ENCODE measurements at regions not wholly inside any gene's neighbourhood (a gene's known extent, or its start where the extent isn't known, plus 50 kb on each side); places are given as distances from the start of the nearest gene placed in this dataset.
A peak's percentile ranks its signal among the peaks of the same experiment; 100 is the strongest.

GRCh38 chr22:49136041-49136815, 691.4 kb downstream of the BRD1 start:
- Histone ChIP-seq H3K27ac (ENCODE audit: low read depth, low read length) (no peak overlapping the region), H3K27me3 (ENCODE audit: control insufficient read depth in 5 of 5, insufficient read depth in 4 of 5, low read length in 5 of 5) (peaks cover 20 to 39% (median 28%) of the 10 kb centered on the region in 5 donors), H3K9me3 (ENCODE audit: control insufficient read depth in 5 of 5, low read length in 5 of 5) (no peaks in the 10 kb centered on the region), H3K4me1 (ENCODE audit: control insufficient read depth in 5 of 5, insufficient read depth in 5 of 5, low read length in 5 of 5) (no peaks in the 10 kb centered on the region), H3K9ac (ENCODE audit: low read length in 5 of 5) (no peak overlapping the region), H3K36me3 (ENCODE audit: control insufficient read depth in 5 of 5, insufficient read depth in 5 of 5, low read length in 5 of 5) (no peaks in the 10 kb centered on the region), H3K4me3 (ENCODE audit: low read depth in 1 of 5, low read length in 5 of 5) (no peak overlapping the region)

- H3K9me3 ChIP-seq (ENCODE audit: control insufficient read depth in 5 of 5, low read length in 5 of 5) = no peaks in the 10 kb centered on the region
- peaks cover 9 to 28% (median 18%) of the 10 kb centered on the region in 5 donors for H3K27me3 ChIP-seq (ENCODE audit: control insufficient read depth in 5 of 5, insufficient read depth in 4 of 5, low read length in 5 of 5)
- H3K9ac ChIP-seq (ENCODE audit: low read length in 5 of 5) = no peak overlapping the region
- H3K36me3 ChIP-seq (ENCODE audit: control insufficient read depth in 5 of 5, insufficient read depth in 5 of 5, low read length in 5 of 5) = no peaks in the 10 kb centered on the region
- no peak overlapping the region for H3K4me3 ChIP-seq (ENCODE audit: low read depth in 1 of 5, low read length in 5 of 5)
- no peaks in the 10 kb centered on the region for H3K4me1 ChIP-seq (ENCODE audit: control insufficient read depth in 5 of 5, insufficient read depth in 5 of 5, low read length in 5 of 5)
- H3K27ac ChIP-seq (ENCODE audit: low read depth, low read length) = no peak overlapping the region
These were observed 693.6 kb downstream of the BRD1 start for GRCh38 chr22:49134076-49134475.

GRCh38 chr22:49133541-49133940, 694.1 kb downstream of the BRD1 start:
- H3K4me1 ChIP-seq (ENCODE audit: control insufficient read depth in 5 of 5, insufficient read depth in 5 of 5, low read length in 5 of 5) = no peaks in the 10 kb centered on the region
- H3K9me3 ChIP-seq (ENCODE audit: control insufficient read depth in 5 of 5, low read length in 5 of 5) = no peaks in the 10 kb centered on the region
- no peak overlapping the region for H3K9ac ChIP-seq (ENCODE audit: low read length in 5 of 5)
- H3K27me3 ChIP-seq (ENCODE audit: control insufficient read depth in 5 of 5, insufficient read depth in 4 of 5, low read length in 5 of 5) = peaks cover 9 to 28% (median 16%) of the 10 kb centered on the region in 5 donors
- no peak overlapping the region for H3K27ac ChIP-seq (ENCODE audit: low read depth, low read length)
- H3K4me3 ChIP-seq (ENCODE audit: low read depth in 1 of 5, low read length in 5 of 5) = no peak overlapping the region
- H3K36me3 ChIP-seq (ENCODE audit: control insufficient read depth in 5 of 5, insufficient read depth in 5 of 5, low read length in 5 of 5) = no peaks in the 10 kb centered on the region

- peaks cover 8 to 25% (median 16%) of the 10 kb centered on the region in 5 donors for H3K27me3 ChIP-seq (ENCODE audit: control insufficient read depth in 5 of 5, insufficient read depth in 4 of 5, low read length in 5 of 5)
- no peaks in the 10 kb centered on the region for H3K9me3 ChIP-seq (ENCODE audit: control insufficient read depth in 5 of 5, low read length in 5 of 5)
- no peaks in the 10 kb centered on the region for H3K36me3 ChIP-seq (ENCODE audit: control insufficient read depth in 5 of 5, insufficient read depth in 5 of 5, low read length in 5 of 5)
- no peak overlapping the region for H3K4me3 ChIP-seq (ENCODE audit: low read depth in 1 of 5, low read length in 5 of 5)
- no peaks in the 10 kb centered on the region for H3K4me1 ChIP-seq (ENCODE audit: control insufficient read depth in 5 of 5, insufficient read depth in 5 of 5, low read length in 5 of 5)
- H3K27ac ChIP-seq (ENCODE audit: low read depth, low read length) = no peak overlapping the region
- no peak overlapping the region for H3K9ac ChIP-seq (ENCODE audit: low read length in 5 of 5)
These were observed 695.7 kb downstream of the BRD1 start for GRCh38 chr22:49132009-49132408.

- H3K27ac ChIP-seq (ENCODE audit: low read depth, low read length) = no peak overlapping the region
- H3K36me3 ChIP-seq (ENCODE audit: control insufficient read depth in 5 of 5, insufficient read depth in 5 of 5, low read length in 5 of 5) = no peaks in the 10 kb centered on the region
- peaks cover 4 to 13% (median 11%) of the 10 kb centered on the region in 5 donors for H3K27me3 ChIP-seq (ENCODE audit: control insufficient read depth in 5 of 5, insufficient read depth in 4 of 5, low read length in 5 of 5)
- H3K4me1 ChIP-seq (ENCODE audit: control insufficient read depth in 5 of 5, insufficient read depth in 5 of 5, low read length in 5 of 5) = peaks cover 0 to 7% (median 2%) of the 10 kb centered on the region in 5 donors
- H3K4me3 ChIP-seq (ENCODE audit: low read depth in 1 of 5, low read length in 5 of 5) = no peak overlapping the region
- H3K9me3 ChIP-seq (ENCODE audit: control insufficient read depth in 5 of 5, low read length in 5 of 5) = no peaks in the 10 kb centered on the region
- H3K9ac ChIP-seq (ENCODE audit: low read length in 5 of 5) = no peak overlapping the region
These were observed 697.9 kb downstream of the BRD1 start for GRCh38 chr22:49129736-49130135.

GRCh38 chr22:49128874-49129273, 698.8 kb downstream of the BRD1 start:
- Histone ChIP-seq H3K27me3 (ENCODE audit: control insufficient read depth in 5 of 5, insufficient read depth in 4 of 5, low read length in 5 of 5) (peaks cover 4 to 12% (median 11%) of the 10 kb centered on the region in 5 donors), H3K4me1 (ENCODE audit: control insufficient read depth in 5 of 5, insufficient read depth in 5 of 5, low read length in 5 of 5) (peaks cover 0 to 8% (median 5%) of the 10 kb centered on the region in 5 donors), H3K4me3 (ENCODE audit: low read depth in 1 of 5, low read length in 5 of 5) (no peak overlapping the region), H3K27ac (ENCODE audit: low read depth, low read length) (no peak overlapping the region), H3K9me3 (ENCODE audit: control insufficient read depth in 5 of 5, low read length in 5 of 5) (no peaks in the 10 kb centered on the region), H3K9ac (ENCODE audit: low read length in 5 of 5) (no peak overlapping the region), H3K36me3 (ENCODE audit: control insufficient read depth in 5 of 5, insufficient read depth in 5 of 5, low read length in 5 of 5) (no peaks in the 10 kb centered on the region)

GRCh38 chr22:49124608-49125007, 703.1 kb downstream of the BRD1 start:
- H3K4me3 ChIP-seq (ENCODE audit: low read depth in 1 of 5, low read length in 5 of 5) = no peak overlapping the region
- H3K9me3 ChIP-seq (ENCODE audit: control insufficient read depth in 5 of 5, low read length in 5 of 5) = no peaks in the 10 kb centered on the region
- peaks cover 2 to 25% (median 24%) of the 10 kb centered on the region in 5 donors for H3K4me1 ChIP-seq (ENCODE audit: control insufficient read depth in 5 of 5, insufficient read depth in 5 of 5, low read length in 5 of 5)
- peaks cover 0 to 3% (median 0%) of the 10 kb centered on the region in 5 donors for H3K27me3 ChIP-seq (ENCODE audit: control insufficient read depth in 5 of 5, insufficient read depth in 4 of 5, low read length in 5 of 5)
- H3K9ac ChIP-seq (ENCODE audit: low read length in 5 of 5) = no peak overlapping the region
- no peaks in the 10 kb centered on the region for H3K36me3 ChIP-seq (ENCODE audit: control insufficient read depth in 5 of 5, insufficient read depth in 5 of 5, low read length in 5 of 5)
- no peak overlapping the region for H3K27ac ChIP-seq (ENCODE audit: low read depth, low read length)

GRCh38 chr22:49123621-49124192, 704.0 kb downstream of the BRD1 start:
- Histone ChIP-seq H3K36me3 (ENCODE audit: control insufficient read depth in 5 of 5, insufficient read depth in 5 of 5, low read length in 5 of 5) (no peaks in the 10 kb centered on the region), H3K4me3 (ENCODE audit: low read depth in 1 of 5, low read length in 5 of 5) (no peak overlapping the region), H3K27ac (ENCODE audit: low read depth, low read length) (no peak overlapping the region), H3K4me1 (ENCODE audit: control insufficient read depth in 5 of 5, insufficient read depth in 5 of 5, low read length in 5 of 5) (peaks cover 4 to 32% (median 30%) of the 10 kb centered on the region in 5 donors), H3K9me3 (ENCODE audit: control insufficient read depth in 5 of 5, low read length in 5 of 5) (no peaks in the 10 kb centered on the region), H3K27me3 (ENCODE audit: control insufficient read depth in 5 of 5, insufficient read depth in 4 of 5, low read length in 5 of 5) (peaks cover 0 to 4% (median 0%) of the 10 kb centered on the region in 5 donors), H3K9ac (ENCODE audit: low read length in 5 of 5) (no peak overlapping the region)

GRCh38 chr22:49119551-49119952, 708.1 kb downstream of the BRD1 start:
- H3K27ac ChIP-seq (ENCODE audit: low read depth, low read length) = no peak overlapping the region
- no peaks in the 10 kb centered on the region for H3K9me3 ChIP-seq (ENCODE audit: control insufficient read depth in 5 of 5, low read length in 5 of 5)

GRCh38 chr22:49118065-49118464, 709.6 kb downstream of the BRD1 start:
- Histone ChIP-seq H3K27ac (ENCODE audit: low read depth, low read length) (no peak overlapping the region), H3K36me3 (ENCODE audit: control insufficient read depth in 5 of 5, insufficient read depth in 5 of 5, low read length in 5 of 5) (no peaks in the 10 kb centered on the region), H3K4me1 (ENCODE audit: control insufficient read depth in 5 of 5, insufficient read depth in 5 of 5, low read length in 5 of 5) (peaks cover 4 to 27% (median 22%) of the 10 kb centered on the region in 5 donors), H3K9ac (ENCODE audit: low read length in 5 of 5) (no peak overlapping the region), H3K27me3 (ENCODE audit: control insufficient read depth in 5 of 5, insufficient read depth in 4 of 5, low read length in 5 of 5) (peaks cover 0 to 4% (median 0%) of the 10 kb centered on the region in 5 donors), H3K4me3 (ENCODE audit: low read depth in 1 of 5, low read length in 5 of 5) (no peak overlapping the region), H3K9me3 (ENCODE audit: control insufficient read depth in 5 of 5, low read length in 5 of 5) (peaks cover 0 to 9% (median 2%) of the 10 kb centered on the region in 5 donors)

More at GRCh38 chr22:49119551-49119952, 708.1 kb downstream of the BRD1 start:
- Histone ChIP-seq H3K4me1 (ENCODE audit: control insufficient read depth in 5 of 5, insufficient read depth in 5 of 5, low read length in 5 of 5) (peaks cover 4 to 29% (median 22%) of the 10 kb centered on the region in 5 donors), H3K4me3 (ENCODE audit: low read depth in 1 of 5, low read length in 5 of 5) (no peak overlapping the region), H3K36me3 (ENCODE audit: control insufficient read depth in 5 of 5, insufficient read depth in 5 of 5, low read length in 5 of 5) (no peaks in the 10 kb centered on the region), H3K27me3 (ENCODE audit: control insufficient read depth in 5 of 5, insufficient read depth in 4 of 5, low read length in 5 of 5) (peaks cover 0 to 4% (median 0%) of the 10 kb centered on the region in 5 donors), H3K9ac (ENCODE audit: low read length in 5 of 5) (peak overlapping the region in 1 of 5 donors; percentile 28)
